Loucy (cell line): ENCODE measurements at regions not wholly inside any gene's neighbourhood (a gene's known extent, or its start where the extent isn't known, plus 50 kb on each side); places are given as distances from the start of the nearest gene placed in this dataset.

ENCODE experiments used
- EZH2phosphoT487 ChIP-seq: fragments of 200-600 bp; IDR thresholded peaks from 2 replicates; pipeline ENCODE4 v1.6.1; 2018; ENCODE audit warnings: antibody characterized with exemption, mild to moderate bottlenecking, moderate library complexity, borderline replicate concordance
- TF ChIP-seq, protein P1 (sequence below): fragments of 200-600 bp; sonication (generic); conservative IDR thresholded peaks from 2 replicates; pipeline ENCODE4 v1.5.1; 2014; ENCODE audit warnings: mild to moderate bottlenecking, antibody characterized with exemption, low read length

DNA sequence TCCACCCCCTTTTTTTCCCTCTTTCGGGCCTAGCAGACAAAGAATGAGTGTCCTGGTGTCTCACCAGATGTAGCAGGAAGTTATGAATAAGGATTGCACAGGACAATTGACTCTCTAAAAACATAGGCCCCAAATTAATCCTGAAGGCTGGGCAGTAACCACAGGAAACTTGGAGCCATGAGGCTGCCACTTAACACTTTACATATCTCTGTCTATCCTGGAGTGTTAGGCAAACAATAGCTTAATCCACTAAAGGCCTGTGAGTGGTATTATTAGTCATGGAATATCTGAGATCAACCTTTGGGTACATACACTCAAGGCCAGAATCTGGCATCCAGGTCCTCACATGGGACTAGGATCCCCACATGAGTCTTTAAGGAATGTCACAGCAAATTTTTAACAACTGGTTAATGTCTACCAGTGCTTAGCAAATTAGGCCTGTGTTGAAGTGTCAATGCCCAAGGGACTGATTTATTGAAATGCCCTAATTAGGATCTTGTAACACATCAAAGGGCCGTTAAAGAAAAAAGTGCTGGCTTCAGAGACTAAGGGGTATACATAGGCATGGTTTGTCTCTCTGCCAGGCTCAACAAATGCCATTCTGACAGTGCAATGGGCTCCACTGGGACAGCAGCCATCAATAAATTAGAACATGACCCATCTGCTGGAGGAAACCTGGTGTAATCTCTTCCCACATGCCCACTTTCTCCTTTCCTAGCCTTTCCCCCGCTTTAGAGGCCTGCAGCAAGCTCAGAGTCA lies 196.7 kb upstream of the TBX20 start:
- TF ChIP-seq, protein P1, sequence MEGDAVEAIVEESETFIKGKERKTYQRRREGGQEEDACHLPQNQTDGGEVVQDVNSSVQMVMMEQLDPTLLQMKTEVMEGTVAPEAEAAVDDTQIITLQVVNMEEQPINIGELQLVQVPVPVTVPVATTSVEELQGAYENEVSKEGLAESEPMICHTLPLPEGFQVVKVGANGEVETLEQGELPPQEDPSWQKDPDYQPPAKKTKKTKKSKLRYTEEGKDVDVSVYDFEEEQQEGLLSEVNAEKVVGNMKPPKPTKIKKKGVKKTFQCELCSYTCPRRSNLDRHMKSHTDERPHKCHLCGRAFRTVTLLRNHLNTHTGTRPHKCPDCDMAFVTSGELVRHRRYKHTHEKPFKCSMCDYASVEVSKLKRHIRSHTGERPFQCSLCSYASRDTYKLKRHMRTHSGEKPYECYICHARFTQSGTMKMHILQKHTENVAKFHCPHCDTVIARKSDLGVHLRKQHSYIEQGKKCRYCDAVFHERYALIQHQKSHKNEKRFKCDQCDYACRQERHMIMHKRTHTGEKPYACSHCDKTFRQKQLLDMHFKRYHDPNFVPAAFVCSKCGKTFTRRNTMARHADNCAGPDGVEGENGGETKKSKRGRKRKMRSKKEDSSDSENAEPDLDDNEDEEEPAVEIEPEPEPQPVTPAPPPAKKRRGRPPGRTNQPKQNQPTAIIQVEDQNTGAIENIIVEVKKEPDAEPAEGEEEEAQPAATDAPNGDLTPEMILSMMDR = no peak
- TF ChIP-seq EZH2phosphoT487 = no peak
